RWPE1 (cell line): ENCODE measurements at regions not wholly inside any gene's neighbourhood (a gene's known extent, or its start where the extent isn't known, plus 50 kb on each side); places are given as distances from the start of the nearest gene placed in this dataset.

Experiments used
- CTCF ChIA-PET: fragments of 350-600 bp; sonication (Branson Sonifier 250); formaldehyde crosslinking; extraction: SDS; loops from one replicate; lab custom pipeline; 2021; lab: Yijun Ruan, JAX
- POLR2A ChIA-PET: fragments of 400-600 bp; formaldehyde crosslinking; extraction: SDS; loops from one replicate; lab custom pipeline; 2020; ENCODE audit warnings: antibody characterized with exemption; ENCODE audit not compliant: low non-redundant PET; lab: Yijun Ruan, JAX
- DNase-seq: peaks from one replicate; pipeline ENCODE4 v3.0.0; 2012; ENCODE audit warnings: low spot score
- H3K27ac ChIP-seq: fragments of 450-650 bp; 2 replicates; pipeline ENCODE4 v1.5.1; 2017
- TF ChIP-seq, protein P1 (sequence below): fragments of 450-650 bp; conservative IDR thresholded peaks from 2 replicates; pipeline ENCODE4 v1.5.1; 2017; ENCODE audit warnings: low read depth, mild to moderate bottlenecking

DNA sequence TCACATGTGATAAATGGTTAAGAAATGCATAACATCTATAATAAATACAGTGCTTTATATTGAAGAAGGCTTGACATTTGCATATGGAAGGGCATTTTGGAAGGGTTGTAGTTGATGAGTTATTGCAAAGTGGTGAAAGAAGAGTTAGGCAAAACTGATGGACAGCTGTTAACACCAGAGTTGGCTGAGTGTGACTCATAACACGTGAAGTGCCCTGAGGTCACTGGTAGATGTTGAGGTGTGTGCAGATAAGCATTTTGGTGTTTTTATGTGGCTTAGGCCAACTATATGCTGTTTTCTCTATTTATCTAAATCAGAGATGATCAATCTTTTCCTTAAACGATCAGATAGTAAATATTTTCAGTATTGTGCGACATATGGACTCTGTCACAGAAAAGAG is 154.3 kb upstream of the KCNH7 start:
- CTCF ChIA-PET, result no interaction called here
- TF ChIP-seq, protein P1, sequence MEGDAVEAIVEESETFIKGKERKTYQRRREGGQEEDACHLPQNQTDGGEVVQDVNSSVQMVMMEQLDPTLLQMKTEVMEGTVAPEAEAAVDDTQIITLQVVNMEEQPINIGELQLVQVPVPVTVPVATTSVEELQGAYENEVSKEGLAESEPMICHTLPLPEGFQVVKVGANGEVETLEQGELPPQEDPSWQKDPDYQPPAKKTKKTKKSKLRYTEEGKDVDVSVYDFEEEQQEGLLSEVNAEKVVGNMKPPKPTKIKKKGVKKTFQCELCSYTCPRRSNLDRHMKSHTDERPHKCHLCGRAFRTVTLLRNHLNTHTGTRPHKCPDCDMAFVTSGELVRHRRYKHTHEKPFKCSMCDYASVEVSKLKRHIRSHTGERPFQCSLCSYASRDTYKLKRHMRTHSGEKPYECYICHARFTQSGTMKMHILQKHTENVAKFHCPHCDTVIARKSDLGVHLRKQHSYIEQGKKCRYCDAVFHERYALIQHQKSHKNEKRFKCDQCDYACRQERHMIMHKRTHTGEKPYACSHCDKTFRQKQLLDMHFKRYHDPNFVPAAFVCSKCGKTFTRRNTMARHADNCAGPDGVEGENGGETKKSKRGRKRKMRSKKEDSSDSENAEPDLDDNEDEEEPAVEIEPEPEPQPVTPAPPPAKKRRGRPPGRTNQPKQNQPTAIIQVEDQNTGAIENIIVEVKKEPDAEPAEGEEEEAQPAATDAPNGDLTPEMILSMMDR, result no peak
- H3K27ac ChIP-seq, result no peak overlapping the region
- POLR2A ChIA-PET, result no interaction called here
- DNase-seq, result no peak

DNA sequence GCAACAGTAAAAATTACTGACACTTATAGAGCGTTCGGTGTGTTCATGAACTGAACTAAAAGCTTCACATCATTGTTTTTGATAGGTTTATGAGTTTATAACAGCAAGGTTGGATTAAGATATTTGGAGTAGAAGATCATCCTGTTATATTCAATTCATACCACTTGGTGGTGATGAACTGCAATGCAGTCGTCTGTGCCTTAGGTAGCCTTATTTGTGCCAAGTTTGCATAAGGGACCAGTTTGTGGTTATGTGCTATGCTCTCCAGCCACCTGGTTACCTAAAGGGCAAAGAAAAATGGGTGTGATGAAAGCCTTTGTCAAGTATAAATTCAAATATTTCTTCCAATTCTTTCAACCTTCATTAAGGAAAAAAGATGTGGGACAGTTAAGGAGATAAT is 150.9 kb upstream of the KCNH7 start:
- no peak overlapping the region for H3K27ac ChIP-seq
- no peak for DNase-seq
- ChIA-PET CTCF (interaction anchor here (0.6 kb wide), 1 partner anchor 1207 kb away, joined by 6 read pairs; no protein-coding TSS in a partner anchor), POLR2A (no interaction called here)
- TF ChIP-seq, protein P1, result no peak

DNA sequence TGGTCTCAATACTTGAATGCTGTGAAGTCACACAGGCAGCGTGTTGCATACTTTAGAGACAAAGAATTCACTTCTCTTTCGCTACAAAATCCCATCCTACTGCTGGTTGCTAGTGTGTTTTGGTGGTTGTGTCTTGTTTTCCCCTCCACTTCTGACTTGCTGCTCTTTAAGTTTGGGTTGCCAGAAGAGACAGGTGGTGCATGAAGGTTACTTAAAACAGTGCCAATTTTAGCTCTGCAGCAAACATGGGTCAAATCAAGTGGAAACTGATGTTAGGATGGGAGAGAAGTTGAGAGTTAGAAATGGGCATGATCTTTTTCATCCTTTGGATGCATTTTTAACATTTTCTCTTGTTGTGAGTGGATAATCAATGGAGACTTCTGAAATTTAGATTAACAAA is 136.2 kb upstream of the KCNH7 start:
- H3K27ac ChIP-seq, result no peak overlapping the region
- TF ChIP-seq, protein P1, result no peak
- POLR2A ChIA-PET, result no interaction called here
- no peak for DNase-seq
- CTCF ChIA-PET, result no interaction called here

DNA sequence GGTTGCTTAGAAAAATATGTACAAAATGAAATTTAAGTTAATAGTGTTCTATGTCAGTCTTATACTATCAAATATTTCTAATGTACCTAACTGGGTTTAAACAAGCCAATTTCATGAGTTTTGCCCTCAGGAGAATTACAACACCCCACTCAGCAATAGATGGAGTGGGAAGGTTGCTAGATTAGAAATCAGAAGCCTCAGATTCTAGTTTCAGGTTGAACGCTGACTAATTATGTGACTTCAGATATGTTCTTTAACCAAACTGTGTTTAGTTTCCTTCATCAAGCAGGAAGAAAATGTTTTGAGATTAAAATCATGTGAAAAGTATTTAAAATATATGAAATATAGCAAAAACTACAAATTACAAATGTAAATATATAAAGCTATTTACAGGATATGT is 133.8 kb upstream of the KCNH7 start:
- TF ChIP-seq, protein P1, result no peak
- ChIA-PET POLR2A (no interaction called here), CTCF (no interaction called here)
- DNase-seq, result no peak
- H3K27ac ChIP-seq, result no peak overlapping the region

DNA sequence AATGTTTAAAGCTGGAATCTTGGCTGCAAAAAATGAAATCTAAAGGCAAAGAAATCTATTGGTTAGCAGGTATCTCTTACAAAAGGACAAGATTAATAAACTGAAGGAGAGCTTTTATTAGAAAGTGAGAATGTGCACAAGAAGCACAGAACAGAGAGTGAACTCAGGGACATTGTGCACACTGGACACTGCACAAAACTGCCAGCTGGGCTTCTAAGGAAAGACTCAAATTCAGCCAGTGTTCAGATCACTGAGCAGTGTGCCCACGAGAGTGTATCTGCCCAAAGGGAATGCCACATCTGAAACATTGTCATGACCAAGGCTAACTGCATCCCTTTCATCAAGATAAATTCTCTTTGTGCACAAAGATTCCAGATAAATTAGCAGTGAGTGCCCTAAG is 129.7 kb upstream of the KCNH7 start:
- DNase-seq, result no peak
- POLR2A ChIA-PET, result no interaction called here
- H3K27ac ChIP-seq, result no peak overlapping the region
- CTCF ChIA-PET, result no interaction called here
- TF ChIP-seq, protein P1, result no peak

DNA sequence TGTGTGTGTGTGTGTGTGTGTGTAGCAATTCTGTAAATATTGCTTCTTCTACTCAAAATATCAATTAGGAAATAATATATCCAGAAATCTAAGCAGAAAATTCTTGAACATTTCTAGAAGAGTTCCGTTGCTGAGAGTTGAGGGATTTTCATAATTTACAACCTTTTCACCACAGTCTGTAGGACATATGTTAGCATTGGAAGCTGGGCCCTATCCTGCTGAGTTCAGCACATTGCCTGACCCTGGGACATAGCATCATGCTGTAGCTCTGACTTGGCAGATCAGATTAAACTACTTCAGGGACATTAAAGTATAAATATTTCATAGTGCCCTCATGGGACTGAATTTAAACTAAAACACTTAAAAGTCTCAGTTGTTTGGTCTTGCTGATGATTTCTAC is 129.2 kb upstream of the KCNH7 start:
- ChIA-PET POLR2A (no interaction called here), CTCF (no interaction called here)
- TF ChIP-seq, protein P1, result no peak
- no peak for DNase-seq
- H3K27ac ChIP-seq, result no peak overlapping the region

DNA sequence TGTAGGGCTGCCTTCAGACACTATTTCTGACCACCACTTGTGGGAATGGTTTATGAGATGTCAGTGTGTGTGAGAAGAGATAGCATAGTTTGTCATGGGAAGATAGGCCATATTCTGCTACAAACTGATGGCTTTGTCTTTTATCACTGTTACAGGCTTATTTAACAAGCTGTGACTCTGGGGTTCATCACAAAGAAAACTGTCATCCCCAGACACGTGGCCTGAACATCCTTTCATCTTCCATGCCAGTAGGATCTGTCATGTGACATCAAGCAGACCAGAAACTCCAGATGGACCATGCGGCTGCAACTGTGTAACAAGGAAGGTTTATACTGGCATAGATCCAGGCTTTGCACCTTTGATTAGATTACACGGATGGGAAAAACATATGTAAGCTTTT is 128.6 kb upstream of the KCNH7 start:
- H3K27ac ChIP-seq, result no peak overlapping the region
- TF ChIP-seq, protein P1, result no peak
- ChIA-PET CTCF (no interaction called here), POLR2A (no interaction called here)
- no peak for DNase-seq
